ENCODE measurements at regions not wholly inside any gene's neighbourhood (a gene's known extent, or its start where the extent isn't known, plus 50 kb on each side); places are given as distances from the start of the nearest gene placed in this dataset.
"Not testable (repeated sequence)": the region's sequence is repeated elsewhere in the genome, so short reads cannot be mapped to it uniquely, and the experiment has no call there.

- peak; percentile 40 for DNase-seq (ENCODE audit: low spot score)
Measured at GRCh38 chr9:90464978-90465377, 177.6 kb downstream of the DIRAS2 start.

- no peak for DNase-seq (ENCODE audit: low spot score)
Measured at GRCh38 chr9:90466441-90466840, 176.2 kb downstream of the DIRAS2 start.

- DNase-seq (ENCODE audit: low spot score) = no peak
Measured at GRCh38 chr9:90469435-90469834, 173.2 kb downstream of the DIRAS2 start.

GRCh38 chr9:90469865-90470387 lies 172.7 kb downstream of the DIRAS2 start:
- no peak for DNase-seq (ENCODE audit: low spot score)

GRCh38 chr9:90476058-90476457 lies 166.6 kb downstream of the DIRAS2 start:
- peak; percentile 17 for DNase-seq (ENCODE audit: low spot score)

GRCh38 chr9:90477535-90477934 lies 165.1 kb downstream of the DIRAS2 start:
- no peak for DNase-seq (ENCODE audit: low spot score)

GRCh38 chr9:90478821-90479220 lies 163.8 kb downstream of the DIRAS2 start:
- no peak for DNase-seq (ENCODE audit: low spot score)

- no peak for DNase-seq (ENCODE audit: low spot score)
Measured at GRCh38 chr9:90485028-90485427, 157.6 kb downstream of the DIRAS2 start.

GRCh38 chr9:90489066-90489465 lies 153.6 kb downstream of the DIRAS2 start:
- DNase-seq (ENCODE audit: low spot score) = no peak

- no peak for DNase-seq (ENCODE audit: low spot score)
Measured at GRCh38 chr9:90499761-90500160, 142.9 kb downstream of the DIRAS2 start.

- no peak for DNase-seq (ENCODE audit: low spot score)
Measured at GRCh38 chr9:90502134-90502533, 140.5 kb downstream of the DIRAS2 start.

GRCh38 chr9:90504486-90504885 lies 138.1 kb downstream of the DIRAS2 start:
- DNase-seq (ENCODE audit: low spot score) = no peak

- no peak for DNase-seq (ENCODE audit: low spot score)
Measured at GRCh38 chr9:90505695-90506094, 136.9 kb downstream of the DIRAS2 start.

GRCh38 chr9:90506402-90506801 lies 136.2 kb downstream of the DIRAS2 start:
- not testable (repeated sequence) for DNase-seq (ENCODE audit: low spot score)

- no peak for DNase-seq (ENCODE audit: low spot score)
Measured at GRCh38 chr9:90507621-90508020, 135.0 kb downstream of the DIRAS2 start.

- no peak for DNase-seq (ENCODE audit: low spot score)
Measured at GRCh38 chr9:90508940-90509339, 133.7 kb downstream of the DIRAS2 start.

GRCh38 chr9:90511711-90512110 lies 130.9 kb downstream of the DIRAS2 start:
- DNase-seq (ENCODE audit: low spot score) = no peak

GRCh38 chr9:90514877-90515276 lies 127.7 kb downstream of the DIRAS2 start:
- DNase-seq (ENCODE audit: low spot score) = no peak

- DNase-seq (ENCODE audit: low spot score) = no peak
Measured at GRCh38 chr9:90515510-90515909, 127.1 kb downstream of the DIRAS2 start.

- no peak for DNase-seq (ENCODE audit: low spot score)
Measured at GRCh38 chr9:90517103-90517502, 125.5 kb downstream of the DIRAS2 start.

- no peak for DNase-seq (ENCODE audit: low spot score)
Measured at GRCh38 chr9:90521811-90522570, 120.6 kb downstream of the DIRAS2 start.

GRCh38 chr9:90523958-90524357 lies 118.7 kb downstream of the DIRAS2 start:
- no peak for DNase-seq (ENCODE audit: low spot score)

- no peak for DNase-seq (ENCODE audit: low spot score)
Measured at GRCh38 chr9:90526386-90526785, 116.2 kb downstream of the DIRAS2 start.

GRCh38 chr9:90536094-90536493 lies 106.5 kb downstream of the DIRAS2 start:
- DNase-seq (ENCODE audit: low spot score) = not testable (repeated sequence)
